Activated CD4-positive, CD25-positive, alpha-beta regulatory T cell treated with anti-CD3 and anti-CD28 coated beads, Interleukin-2, amount 50 U/mL, for 24 hours (primary cell): ENCODE measurements at regions not wholly inside any gene's neighbourhood (a gene's known extent, or its start where the extent isn't known, plus 50 kb on each side); places are given as distances from the start of the nearest gene placed in this dataset.

Experiments used
- ATAC-seq, 2 donors: fragments of 150-1000 bp; cut with Tn5 transposase; one replicate each; pipeline ENCODE4 v1.10.0; 2021; ENCODE audit warnings: mild to moderate bottlenecking in 1 of 2, moderate library complexity in 1 of 2

DNA sequence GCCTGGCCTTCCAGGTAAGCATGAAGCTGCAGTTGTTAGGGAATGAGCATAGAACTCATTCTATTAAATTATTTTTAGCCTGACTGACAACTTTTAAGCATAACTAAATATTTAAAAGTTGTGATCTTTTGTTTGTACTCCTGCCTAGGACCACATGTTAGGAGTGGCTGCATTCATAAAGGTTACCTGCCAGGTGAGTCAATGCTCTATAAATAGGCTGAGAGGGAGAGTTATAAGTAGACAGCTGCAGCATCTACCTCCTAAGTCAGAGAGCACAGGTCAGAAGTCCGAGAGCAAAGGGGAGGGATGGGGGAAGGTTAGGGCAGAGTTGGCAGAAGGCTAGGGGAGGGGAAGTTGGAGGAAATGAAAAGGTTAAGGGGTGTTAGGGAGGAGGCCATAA is 292.4 kb upstream of the TLE4 start:
- ATAC-seq: no peak

DNA sequence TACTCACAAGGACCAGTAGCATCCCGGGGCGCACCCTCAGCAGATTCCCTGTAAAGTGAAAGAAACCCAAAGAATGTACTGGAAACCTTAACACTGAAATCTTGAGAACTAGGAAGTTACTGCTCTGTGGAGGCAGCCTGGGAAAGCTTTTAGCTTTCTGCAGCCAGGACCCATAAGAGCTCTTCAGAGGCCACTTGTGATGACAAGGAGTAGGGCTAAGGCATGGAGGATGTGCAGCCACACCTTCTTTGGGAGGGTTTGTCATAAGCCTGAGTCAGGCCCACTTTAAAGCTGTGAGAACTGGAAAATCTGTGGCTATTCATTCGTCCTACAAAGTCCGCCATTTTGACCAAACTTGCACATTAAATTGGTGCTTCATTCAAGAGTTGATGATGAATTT is 291.1 kb upstream of the TLE4 start:
- ATAC-seq: no peak

DNA sequence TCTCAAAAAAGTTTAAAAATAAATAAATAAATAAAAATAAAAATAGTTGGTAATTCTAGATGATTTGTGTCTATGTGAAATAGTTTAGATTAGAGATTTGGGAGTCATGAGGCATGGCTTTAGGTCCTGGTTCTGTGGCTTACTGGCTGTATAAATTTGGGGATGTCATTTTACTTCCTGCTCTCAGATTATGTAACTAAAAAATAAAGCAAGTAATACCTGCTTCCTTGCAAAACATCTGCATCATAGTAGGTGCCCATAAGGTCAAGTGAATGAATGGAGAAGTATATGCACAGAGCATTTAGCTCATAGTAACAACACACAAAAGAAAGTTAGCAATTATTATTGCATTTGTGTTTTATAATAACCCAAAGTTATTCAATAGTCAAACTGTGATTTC is 287.7 kb upstream of the TLE4 start:
- no peak for ATAC-seq

DNA sequence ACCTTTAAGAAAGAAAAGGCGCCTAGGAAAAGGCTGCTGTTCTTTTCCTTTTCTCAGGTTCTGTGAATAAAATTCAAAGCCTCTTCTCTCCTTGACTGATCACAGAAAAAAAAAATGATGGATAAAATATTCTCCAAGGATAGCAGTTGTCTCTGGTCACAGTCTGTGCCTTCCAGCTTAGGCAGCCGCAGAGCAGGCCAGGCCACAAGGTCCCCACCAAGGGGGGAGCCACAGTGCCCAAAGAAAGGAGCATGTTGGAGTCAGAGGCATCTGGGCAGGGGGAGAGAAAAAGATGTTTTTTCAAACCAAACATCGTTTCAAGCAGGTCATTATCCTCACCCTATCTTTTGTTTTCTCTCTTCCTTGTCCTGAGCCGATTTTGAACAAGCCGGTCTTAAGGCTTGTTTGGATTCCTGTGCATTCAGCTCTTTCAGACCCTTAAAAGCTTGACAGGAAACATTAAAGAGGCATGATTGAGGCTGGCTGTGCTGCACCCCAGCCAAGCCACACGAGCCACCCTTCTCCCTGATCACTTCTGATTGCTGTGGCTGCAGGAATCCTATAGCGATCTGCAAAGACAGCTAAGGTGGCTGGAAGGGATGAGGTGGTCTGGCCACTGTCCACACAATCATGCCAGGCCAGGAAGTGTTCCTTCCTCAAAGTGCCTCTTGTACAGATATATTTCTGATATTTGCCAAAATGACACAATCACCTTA is 284.6 kb upstream of the TLE4 start:
- ATAC-seq: no peak

DNA sequence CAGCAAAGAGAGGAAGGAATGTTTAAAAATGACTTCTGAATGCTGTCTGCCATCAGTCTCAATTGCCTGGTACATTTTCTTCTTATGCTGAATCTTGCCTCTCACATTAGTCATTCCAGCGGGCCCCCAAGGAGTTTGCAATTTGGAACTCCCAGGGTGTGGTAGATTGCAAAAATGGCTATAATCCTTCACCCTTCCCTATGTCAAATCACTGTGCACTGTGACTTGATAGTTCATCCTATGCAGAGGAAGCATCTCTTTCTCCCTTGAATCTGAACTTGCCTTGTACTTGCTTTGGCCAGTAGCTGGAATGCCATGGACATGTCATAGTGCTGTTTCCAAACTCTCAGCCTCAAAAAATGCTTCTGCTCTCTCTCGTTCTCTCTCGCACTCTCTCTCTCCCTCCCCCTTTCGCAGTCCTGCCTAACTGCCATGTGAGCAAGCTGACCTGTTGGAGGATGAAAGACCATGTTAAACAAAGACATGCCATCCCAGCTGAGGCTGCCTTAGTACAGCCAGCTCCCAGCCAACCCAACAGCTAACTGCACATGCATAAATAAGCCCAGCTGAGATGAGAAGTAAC is 284.0 kb upstream of the TLE4 start:
- ATAC-seq: no peak

DNA sequence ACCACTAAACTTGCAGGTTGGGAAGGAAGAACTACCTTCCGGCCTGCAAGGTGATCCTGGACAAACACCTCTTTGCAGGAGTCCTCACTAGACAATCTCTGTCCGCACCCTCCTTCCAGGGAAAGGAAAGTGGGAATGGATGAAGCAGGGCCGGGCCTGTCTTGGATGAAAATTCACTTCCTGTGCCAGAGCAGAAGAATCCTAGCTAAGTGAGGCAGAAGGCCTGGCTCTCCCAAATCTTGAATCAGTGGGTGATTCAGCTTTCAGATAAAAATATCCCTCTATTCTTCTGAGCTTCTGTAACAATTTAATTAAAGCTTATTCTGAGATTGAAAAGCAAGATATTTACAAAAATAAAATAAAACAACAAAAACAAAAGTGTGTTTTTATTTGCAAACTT is 281.9 kb upstream of the TLE4 start:
- ATAC-seq: no peak

DNA sequence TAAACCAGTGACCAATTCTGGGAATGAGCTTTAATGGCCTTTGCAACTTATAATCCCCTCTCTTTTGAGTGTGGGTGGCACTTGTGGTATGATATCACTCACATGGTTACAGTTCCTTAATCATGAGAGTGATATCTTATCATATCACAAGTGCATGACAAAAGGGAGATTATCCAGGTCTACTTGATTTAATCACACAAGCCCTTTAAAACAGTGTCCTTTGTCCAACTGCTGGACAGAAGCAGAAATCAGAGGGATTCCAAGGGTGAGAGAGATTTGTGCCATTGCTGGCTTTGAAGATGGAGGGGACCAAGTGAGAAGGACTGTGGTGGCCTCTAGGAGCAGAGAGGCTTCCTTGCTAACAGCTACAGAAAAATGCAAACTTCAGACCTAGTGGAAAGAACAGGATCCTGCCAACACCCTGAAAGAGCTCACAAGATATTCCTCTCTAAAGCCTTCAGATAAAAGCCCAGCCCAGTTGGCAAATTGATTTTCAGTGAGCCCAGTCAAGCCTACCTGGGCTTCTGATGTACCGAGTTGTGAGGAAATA is 279.0 kb upstream of the TLE4 start:
- ATAC-seq: no peak

DNA sequence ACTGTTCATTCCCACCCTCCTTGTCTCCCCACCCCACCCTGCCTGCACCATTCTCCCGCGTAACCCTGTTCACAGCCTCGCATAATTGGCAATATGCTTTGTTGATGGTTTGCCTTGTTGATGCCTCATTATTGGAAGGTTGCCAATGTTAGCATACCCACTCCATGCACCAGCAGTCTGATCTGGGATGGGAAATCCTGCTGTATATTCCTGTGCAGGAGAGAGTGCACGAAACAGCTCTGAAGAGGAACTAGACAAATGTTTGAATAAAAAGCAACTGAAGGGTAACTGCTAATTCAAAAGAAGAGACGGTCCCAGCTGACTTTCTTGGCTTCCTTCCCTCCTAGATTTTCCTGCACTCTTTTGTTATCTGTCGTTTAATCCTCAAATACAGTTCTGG is 271.7 kb upstream of the TLE4 start:
- no peak for ATAC-seq

DNA sequence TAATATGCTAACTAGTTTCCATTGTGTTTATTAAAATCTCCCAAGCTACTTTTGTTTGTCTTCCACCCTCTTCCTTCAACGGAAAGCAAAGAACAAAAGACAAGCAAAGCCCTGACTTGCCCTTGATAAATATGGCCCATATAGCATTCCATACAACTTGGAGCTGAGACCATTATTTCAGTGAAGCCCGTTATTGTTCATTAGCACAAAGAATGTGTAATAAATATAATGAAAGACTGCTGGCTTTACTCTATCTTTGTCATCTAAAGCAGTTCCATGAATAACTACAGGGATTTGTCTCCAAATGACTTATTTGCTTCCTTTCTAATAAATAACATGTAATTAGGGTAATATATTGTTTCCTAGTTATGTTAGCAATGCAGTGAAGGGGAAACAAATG is 270.7 kb upstream of the TLE4 start:
- ATAC-seq: no peak

DNA sequence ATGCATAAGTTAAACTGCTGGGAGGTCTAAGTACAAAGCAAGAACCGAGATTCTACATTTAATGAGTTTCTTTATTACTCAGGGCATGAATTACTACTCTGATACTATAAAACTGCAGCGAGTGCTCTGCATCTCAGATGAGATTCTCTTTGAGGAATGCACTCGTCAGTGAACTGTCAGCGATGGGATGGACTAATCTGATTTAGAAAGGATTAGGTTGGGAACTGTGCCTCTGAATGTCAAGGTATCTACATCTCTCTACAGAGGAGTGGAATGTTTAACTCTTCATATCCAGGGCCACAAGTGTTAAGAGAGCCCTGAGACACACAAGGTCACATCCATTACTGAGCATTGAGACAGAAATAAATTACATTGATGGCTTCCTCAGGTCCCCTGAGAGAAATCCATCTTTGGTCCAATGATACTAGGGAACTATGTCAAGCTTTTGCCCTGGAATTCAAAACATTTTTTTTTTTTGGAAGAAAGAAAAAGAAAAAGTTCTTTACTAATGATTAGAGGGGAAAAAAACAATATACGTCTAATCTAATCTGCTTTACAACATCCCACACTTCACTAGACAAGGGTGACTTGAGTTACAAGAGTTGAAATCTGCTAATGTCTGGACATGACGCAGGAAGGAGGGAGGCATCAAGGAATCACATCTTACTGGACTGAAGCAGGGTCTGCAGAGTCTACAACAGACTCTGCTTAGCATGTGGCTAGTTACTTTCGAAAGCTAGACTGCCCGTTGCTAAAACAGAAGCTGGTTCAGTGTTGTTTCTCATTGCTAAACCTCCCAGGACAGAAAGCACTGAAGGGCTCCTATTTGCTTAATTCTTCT is 270.0 kb upstream of the TLE4 start:
- ATAC-seq: no peak

DNA sequence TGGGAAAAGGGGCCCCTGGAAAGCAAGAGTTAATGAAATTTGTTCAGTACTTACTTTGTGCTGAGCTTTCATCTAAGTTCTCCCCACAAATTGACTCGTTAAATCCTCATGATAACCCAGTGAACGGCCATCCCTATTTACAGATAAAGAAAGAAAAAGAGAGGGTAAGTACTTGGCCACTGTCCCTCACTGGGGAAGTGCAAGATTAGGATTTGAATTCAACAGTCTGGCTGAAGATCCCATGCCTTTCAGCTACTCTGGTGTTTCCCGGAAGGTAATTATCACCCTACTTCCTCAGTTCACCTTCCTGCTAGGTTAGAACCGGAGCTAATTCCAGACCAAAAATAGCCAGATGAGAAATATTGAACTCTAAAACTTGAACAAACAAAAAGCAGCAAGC is 269.2 kb upstream of the TLE4 start:
- no peak for ATAC-seq

DNA sequence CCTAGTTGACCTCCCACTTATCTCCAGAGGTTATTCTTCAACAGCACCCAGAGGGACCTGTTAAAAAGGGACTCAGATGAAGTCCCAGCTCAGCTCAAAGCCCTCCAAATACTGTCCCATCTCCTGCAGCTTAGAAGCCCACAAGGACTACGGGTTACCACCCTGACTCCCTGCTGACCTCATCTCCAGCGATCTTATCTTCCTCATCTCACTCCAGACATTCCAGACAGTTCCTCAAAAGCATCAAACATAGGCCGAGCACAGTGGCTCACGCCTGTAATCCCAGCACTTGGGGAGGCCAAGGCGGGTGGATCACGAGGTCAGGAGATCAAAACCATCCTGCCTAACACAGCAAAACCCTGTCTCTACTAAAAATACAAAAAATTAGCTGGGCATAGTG is 263.8 kb upstream of the TLE4 start:
- ATAC-seq: no peak

DNA sequence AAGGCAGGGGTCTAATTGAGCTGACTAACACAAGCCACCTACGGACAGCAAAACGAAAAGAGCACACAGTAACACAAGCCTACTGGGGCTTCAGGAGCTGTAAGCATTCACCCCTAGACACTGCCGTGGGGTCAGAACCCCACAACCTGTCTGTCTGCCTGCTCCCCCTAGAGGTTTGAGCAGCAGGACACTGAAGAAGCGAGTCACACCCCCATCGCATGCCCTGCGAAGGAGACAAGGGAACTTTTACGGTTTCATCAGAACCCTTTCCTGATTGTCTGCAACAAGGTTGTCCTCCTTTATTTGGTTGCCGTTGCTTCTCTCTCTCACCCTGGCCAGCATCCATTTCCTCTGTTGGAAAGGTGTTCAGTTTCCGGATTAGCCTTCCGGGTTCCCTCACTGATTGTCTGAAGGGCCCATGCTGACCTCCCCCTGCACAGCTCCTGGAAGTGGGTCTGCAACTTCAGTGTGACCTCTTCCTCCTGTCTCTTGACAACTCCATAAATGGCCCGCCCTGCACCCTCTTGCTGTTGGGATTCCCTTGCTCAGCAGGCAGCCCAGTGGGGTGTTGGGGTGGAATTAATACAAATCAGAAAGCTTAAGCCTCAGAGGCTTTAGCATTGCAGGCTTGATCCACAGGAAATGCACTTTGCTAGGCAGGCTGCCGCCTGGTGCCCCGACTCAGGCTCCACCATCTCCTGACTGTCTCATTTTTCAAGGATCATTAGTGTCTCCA is 258.9 kb upstream of the TLE4 start:
- no peak for ATAC-seq

DNA sequence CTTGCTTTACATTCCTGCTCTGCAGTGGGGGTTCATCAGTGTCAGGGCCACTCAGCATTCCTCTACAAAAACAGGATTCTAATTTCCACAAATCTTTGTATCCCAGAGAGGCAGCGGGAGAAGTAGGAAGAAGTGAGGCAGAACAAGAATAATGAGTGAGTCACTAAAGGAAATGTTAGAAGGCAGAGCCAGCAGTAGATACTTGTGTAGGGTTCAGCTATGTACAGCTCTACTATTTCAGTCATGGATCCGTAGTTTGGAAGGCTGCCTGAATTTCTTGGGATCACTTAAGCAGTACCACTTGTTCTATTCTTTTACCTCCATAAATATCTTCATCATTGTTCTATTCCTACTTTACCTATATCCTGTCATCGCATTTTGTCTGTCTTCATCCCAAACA is 246.3 kb upstream of the TLE4 start:
- ATAC-seq: no peak

DNA sequence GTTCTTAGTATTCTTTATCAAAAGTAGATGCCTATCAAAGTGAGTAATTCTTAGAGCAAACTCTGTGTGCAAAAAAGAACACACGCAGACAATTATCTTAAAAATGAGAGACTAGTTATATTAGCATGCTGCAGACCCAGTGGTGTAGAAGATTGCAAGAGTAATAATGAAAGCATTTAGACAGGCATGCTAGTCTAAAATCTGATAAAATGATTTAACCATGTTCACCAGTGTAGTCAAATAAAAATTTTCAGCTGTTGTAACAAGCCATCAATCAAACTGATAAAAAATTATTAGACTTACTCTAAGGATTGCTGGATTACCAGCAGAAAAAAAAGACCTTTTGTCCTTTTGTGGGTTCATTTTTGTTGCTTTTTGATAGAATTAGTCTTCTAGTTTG is 241.9 kb upstream of the TLE4 start:
- ATAC-seq: no peak

DNA sequence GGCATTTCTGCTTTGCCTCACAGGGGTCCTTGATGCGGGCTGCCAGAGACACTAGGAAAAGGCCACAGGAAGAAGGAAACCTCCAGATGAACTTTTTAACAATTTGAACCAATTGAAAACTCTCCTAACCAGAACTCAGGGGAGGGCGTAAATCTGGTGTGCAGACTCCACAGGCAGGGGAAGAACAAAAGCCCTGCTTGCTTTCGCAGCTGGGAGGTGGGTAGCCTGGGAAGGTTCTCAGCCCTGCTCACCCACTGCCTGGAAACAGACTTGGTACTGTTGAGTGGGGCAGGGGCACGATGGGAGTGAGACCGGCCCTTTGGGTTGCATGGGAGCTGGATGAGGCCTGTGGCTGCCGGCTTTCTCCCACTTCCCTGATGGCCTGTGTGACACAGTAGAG is 237.8 kb upstream of the TLE4 start:
- no peak for ATAC-seq

DNA sequence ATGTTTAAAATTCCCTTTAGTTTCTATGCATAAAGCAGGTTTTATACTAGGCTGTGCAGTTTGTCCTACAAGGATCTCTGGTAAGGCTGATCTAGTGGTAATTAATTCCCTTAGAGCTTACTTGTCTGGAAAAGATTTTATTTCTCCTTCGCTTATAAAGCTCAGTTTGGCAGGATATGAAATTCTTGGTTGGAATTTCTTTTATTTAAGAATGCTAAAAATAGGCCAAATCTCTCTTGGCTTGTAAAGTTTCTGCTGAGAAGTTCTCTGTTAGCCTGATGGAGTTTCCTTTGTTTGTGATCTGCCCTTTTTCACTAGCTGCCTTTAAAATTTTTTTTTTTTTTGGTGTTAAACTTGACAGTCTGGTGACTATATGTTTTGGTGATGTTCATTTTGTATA is 237.1 kb upstream of the TLE4 start:
- no peak for ATAC-seq

DNA sequence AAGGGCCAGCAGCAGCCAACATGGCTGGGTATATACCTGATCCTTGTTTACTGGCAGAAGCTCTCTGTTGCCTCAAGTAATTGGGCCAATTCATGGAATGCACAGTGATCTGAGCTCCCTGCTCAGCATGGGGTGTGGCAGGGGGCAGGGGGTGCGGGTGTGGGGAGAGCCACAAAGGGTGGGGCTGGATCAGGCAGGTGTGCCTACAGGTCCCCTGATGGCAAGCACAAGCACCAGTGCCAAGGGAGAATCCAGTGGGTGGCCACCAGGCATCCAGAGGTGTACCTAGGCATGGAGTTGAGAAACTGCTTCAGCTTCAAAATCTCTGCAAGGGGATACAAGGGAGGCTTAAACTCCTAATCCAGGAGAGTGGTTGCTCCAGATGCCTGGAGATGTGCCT is 235.8 kb upstream of the TLE4 start:
- ATAC-seq: no peak

DNA sequence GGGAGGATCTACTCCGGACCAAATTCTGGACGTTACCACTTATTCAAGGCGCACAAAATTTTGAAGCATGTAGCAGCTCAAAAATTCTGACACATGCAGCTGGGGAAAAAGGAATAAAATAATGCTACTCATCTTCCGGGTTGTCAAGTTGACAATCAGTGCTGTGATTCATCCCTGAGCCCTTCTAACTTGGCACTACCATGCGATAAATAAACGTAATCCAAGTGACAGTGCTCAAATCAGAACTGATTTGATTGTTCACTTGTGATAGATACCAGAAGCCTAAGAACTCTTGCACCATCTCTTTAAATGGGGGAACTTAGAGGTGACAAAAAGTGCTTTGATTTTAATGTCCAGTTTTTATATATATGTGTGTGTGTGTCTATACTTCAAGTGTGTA is 230.2 kb upstream of the TLE4 start:
- ATAC-seq: no peak

DNA sequence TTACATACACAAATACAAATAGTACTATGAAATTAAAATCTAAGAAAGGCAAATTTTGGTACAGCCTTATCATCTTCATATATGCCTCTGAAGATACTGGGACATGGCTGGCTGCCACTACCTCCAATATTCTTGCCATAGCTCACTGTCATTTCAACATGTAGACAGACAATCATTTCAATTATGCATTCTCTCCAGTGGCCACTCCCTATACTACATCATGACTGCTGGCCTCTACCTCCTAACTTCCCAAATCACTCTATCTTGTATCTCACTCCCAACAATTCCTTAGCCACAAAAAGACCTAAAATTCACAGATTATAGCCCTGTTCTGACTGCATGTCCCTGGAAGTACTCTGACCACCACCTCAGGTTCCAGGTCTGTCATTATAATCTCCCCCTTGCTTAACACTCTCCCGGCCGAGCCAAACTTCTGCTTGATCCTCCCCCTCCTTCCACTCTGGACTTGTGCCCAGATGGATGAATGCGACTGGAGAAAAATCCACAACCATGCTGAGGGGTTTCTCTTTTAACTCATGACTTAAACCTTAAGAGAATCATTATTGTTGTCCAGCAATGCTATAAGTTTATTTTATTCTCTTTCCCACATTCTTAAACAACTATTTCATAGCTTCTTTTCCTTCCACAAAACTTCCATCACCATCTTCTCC is 225.3 kb upstream of the TLE4 start:
- ATAC-seq: no peak

DNA sequence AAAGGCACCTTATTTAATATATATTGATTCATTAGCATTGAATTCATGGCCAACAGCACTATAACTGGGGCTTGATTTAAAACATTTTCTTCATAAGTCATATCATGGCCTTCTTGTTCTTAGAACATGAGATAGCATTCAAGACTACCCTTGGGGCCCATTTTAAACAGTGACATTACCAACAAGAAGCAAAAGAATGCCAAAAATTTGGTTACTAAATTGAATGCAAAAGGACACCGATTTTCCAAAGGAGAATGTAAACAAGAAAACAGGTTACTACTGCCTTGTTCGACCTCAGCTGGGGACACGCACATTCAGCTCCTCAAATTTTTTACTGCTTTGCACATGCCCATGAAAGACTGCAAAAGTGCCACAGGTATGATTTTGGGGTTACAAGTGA is 219.4 kb upstream of the TLE4 start:
- no peak for ATAC-seq

DNA sequence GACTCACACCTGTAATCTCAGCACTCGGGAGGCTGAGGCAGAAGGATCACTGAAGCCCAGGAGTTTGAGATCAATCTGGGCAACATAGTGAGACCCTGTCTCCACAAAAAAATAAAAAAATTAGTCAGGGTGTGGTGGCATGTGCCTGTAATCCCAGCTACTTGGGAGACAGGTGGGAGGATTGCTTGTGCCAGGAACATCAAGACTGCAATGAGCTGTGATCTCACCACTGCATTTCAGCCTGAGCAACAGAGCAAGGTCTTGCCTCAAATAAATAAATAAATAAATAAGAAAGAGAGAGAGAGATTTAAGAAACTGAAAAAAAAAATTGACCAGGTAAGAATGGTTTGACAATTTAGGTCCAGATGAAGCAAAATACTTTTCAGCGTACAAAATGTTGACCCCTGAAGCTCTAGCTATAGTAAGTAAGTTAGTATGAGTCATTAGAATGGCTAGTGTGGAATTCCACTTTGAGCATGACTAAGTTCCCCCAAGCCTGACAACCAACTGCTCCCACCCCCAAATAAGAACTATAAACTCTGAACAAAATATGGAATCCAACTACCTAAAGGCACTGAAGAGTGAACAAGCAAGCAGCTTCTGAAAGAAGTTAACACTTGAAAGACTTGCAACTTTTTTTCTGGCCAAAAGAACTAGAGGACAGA is 217.8 kb upstream of the TLE4 start:
- no peak for ATAC-seq
